ENCODE measurements at regions not wholly inside any gene's neighbourhood (a gene's known extent, or its start where the extent isn't known, plus 50 kb on each side); places are given as distances from the start of the nearest gene placed in this dataset.
"Not testable (repeated sequence)": the region's sequence is repeated elsewhere in the genome, so short reads cannot be mapped to it uniquely, and the experiment has no call there.

DNA sequence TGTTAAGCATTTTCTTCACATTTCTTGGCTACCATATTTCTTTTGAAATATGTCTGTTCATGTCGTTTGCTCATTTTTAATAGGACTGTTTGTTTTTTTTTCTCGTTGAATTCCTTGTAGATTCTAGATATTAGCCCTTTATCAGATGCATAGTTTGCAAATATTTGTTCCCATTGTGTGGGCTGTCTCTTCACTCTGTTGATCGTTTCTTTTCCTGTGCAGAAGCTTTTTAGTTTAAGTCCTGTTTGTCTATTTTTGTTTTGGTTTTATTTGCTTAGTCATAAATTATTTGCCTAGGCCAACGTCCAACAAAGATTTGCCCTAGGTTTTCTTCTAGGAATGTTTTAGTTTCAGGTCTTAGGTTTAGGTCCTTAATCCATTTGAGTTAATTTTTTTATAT lies 1494.7 kb downstream of the SUCLG1 start:
- no peaks in the 10 kb centered on the region for H3K27me3 ChIP-seq
- no peak for DNase-seq (ENCODE audit: low read depth in 1 of 2, low spot score in 1 of 2)
- H3K4me3 ChIP-seq: no peak overlapping the region
- H3K36me3 ChIP-seq: no peaks in the 10 kb centered on the region
- no peaks in the 10 kb centered on the region for H3K4me1 ChIP-seq (ENCODE audit: low read depth)
- no peak for TF ChIP-seq CTCF (IDR thresholded peaks at IDR 0.05; ENCODE audit: low read depth, low read length)
- H3K9me3 ChIP-seq (ENCODE audit: low read depth): no peaks in the 10 kb centered on the region
- H3K27ac ChIP-seq: no peak overlapping the region

GRCh38 chr2:82959727-82960126 lies 1499.4 kb downstream of the SUCLG1 start:
- Histone ChIP-seq H3K27me3 (no peaks in the 10 kb centered on the region), H3K9me3 (ENCODE audit: low read depth) (no peaks in the 10 kb centered on the region), H3K4me1 (ENCODE audit: low read depth) (no peaks in the 10 kb centered on the region), H3K4me3 (no peak overlapping the region), H3K27ac (no peak overlapping the region), H3K36me3 (no peaks in the 10 kb centered on the region)
- no peak for DNase-seq (ENCODE audit: low read depth in 1 of 2, low spot score in 1 of 2)
- TF ChIP-seq CTCF (IDR thresholded peaks at IDR 0.05; ENCODE audit: low read depth, low read length): no peak

DNA sequence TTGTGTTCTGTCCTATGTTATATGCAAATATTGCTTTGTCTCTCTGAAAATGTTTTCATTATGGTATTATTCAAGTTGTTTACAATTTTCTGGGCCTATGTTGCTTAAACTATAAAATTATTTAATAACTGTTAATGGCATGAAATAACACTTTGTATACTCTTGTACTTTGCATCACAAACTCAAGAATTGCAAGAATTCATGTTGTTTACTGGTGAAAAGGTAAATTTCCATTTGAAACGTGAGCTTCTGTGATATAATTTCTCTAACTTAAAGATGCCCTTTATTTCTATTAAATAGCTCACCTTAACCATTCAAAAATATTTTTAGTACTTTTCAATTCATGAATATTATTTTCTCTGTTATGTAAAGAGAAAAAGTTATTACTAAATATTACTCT lies 1504.2 kb downstream of the SUCLG1 start:
- H3K36me3 ChIP-seq: no peaks in the 10 kb centered on the region
- TF ChIP-seq CTCF (IDR thresholded peaks at IDR 0.05; ENCODE audit: low read depth, low read length): no peak
- DNase-seq (ENCODE audit: low read depth in 1 of 2, low spot score in 1 of 2): no peak
- H3K4me1 ChIP-seq (ENCODE audit: low read depth): no peaks in the 10 kb centered on the region
- H3K27ac ChIP-seq: no peak overlapping the region
- no peaks in the 10 kb centered on the region for H3K9me3 ChIP-seq (ENCODE audit: low read depth)
- no peak overlapping the region for H3K4me3 ChIP-seq
- no peaks in the 10 kb centered on the region for H3K27me3 ChIP-seq

- Histone ChIP-seq H3K36me3 (no peaks in the 10 kb centered on the region), H3K9me3 (ENCODE audit: low read depth) (no peaks in the 10 kb centered on the region), H3K27ac (no peak overlapping the region), H3K4me3 (no peak overlapping the region), H3K27me3 (no peaks in the 10 kb centered on the region), H3K4me1 (ENCODE audit: low read depth) (no peaks in the 10 kb centered on the region)
- DNase-seq (ENCODE audit: low read depth in 1 of 2, low spot score in 1 of 2): no peak
- no peak for TF ChIP-seq CTCF (IDR thresholded peaks at IDR 0.05; ENCODE audit: low read depth, low read length)
These were observed 1519.9 kb downstream of the SUCLG1 start for GRCh38 chr2:82939211-82939610.

DNA sequence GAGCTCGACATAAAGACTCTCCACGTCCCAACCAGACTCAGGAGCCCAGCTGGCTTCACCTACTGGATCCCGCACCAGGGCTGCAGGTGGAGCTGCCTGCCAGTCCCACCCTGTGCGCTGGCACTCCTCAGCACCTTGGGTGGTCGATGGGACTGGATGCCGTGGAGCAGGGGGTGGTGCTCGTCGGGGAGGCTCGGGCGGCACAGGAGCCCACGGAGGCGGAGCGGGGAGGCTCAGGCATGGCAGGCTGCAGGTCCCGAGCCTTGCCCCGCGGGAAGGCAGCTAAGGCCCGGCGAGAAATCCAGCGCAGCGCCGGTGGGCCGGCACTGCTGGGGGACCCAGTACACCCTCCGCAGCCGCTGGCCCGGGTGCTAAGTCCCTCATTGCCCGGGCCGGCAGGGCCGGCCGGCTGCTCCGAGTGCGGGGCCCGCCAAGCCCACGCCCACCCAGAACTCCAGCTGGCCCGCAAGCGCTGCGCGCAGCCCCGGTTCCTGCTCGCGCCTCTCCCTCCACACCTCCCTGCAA lies 1520.7 kb downstream of the SUCLG1 start:
- H3K4me3 ChIP-seq; H3K4me1 ChIP-seq (ENCODE audit: low read depth); H3K27me3 ChIP-seq: not testable (repeated sequence)

GRCh38 chr2:82913566-82913965 lies 1545.5 kb downstream of the SUCLG1 start:
- no peaks in the 10 kb centered on the region for H3K36me3 ChIP-seq
- no peak for TF ChIP-seq CTCF (IDR thresholded peaks at IDR 0.05; ENCODE audit: low read depth, low read length)
- H3K4me1 ChIP-seq (ENCODE audit: low read depth): no peaks in the 10 kb centered on the region
- no peaks in the 10 kb centered on the region for H3K27me3 ChIP-seq
- H3K27ac ChIP-seq: no peak overlapping the region
- peak in 1 of 2 donors; percentile 16 for DNase-seq (ENCODE audit: low read depth in 1 of 2, low spot score in 1 of 2)
- no peaks in the 10 kb centered on the region for H3K9me3 ChIP-seq (ENCODE audit: low read depth)
- H3K4me3 ChIP-seq: no peak overlapping the region

More for the DNA sequence above, 1520.7 kb downstream of the SUCLG1 start:
- H3K9me3 ChIP-seq (ENCODE audit: low read depth); DNase-seq (ENCODE audit: low read depth in 1 of 2, low spot score in 1 of 2); H3K27ac ChIP-seq; H3K36me3 ChIP-seq: not testable (repeated sequence)

All from cardiac muscle cell (in vitro differentiated cells and primary cell).